HEK293T (cell line): ENCODE measurements at regions not wholly inside any gene's neighbourhood (a gene's known extent, or its start where the extent isn't known, plus 50 kb on each side); places are given as distances from the start of the nearest gene placed in this dataset.
"Not testable (repeated sequence)": the region's sequence is repeated elsewhere in the genome, so short reads cannot be mapped to it uniquely, and the experiment has no call there.

ENCODE experiments used
- CTCF ChIA-PET: fragments of 350-600 bp; formaldehyde crosslinking; extraction: SDS; loops from one replicate; lab custom pipeline; 2021; ENCODE audit warnings: antibody characterized with exemption, inconsistent platforms; lab: Yijun Ruan, JAX
- POLR2A ChIA-PET: fragments of 350-600 bp; formaldehyde crosslinking; extraction: SDS; loops from one replicate; lab custom pipeline; 2020; ENCODE audit warnings: antibody characterized with exemption, inconsistent platforms; lab: Yijun Ruan, JAX
- DNase-seq: peaks from one replicate; pipeline ENCODE4 v3.0.0; 2012; ENCODE audit warnings: mixed read lengths; ENCODE audit errors: extremely low spot score
- ARNT ChIP-seq: fragments of 450-650 bp; IDR thresholded peaks from 2 replicates; pipeline ENCODE4 v1.6.1; 2017; ENCODE audit warnings: mild to moderate bottlenecking
- BHLHE40 ChIP-seq: fragments of 450-650 bp; IDR thresholded peaks from 2 replicates; pipeline ENCODE4 v1.6.1; 2016; ENCODE audit warnings: mild to moderate bottlenecking, moderate library complexity, borderline replicate concordance
- CTBP1 ChIP-seq: fragments of 450-650 bp; IDR thresholded peaks from 2 replicates; pipeline ENCODE4 v1.6.1; 2016; ENCODE audit warnings: borderline replicate concordance
- ELF4 ChIP-seq: fragments of 450-650 bp; IDR thresholded peaks from 2 replicates; pipeline ENCODE4 v1.6.1; 2017; ENCODE audit warnings: antibody characterized with exemption
- FOXA1 ChIP-seq: fragments of 450-650 bp; IDR thresholded peaks from 2 replicates; pipeline ENCODE4 v1.6.1; 2016; ENCODE audit warnings: mild to moderate bottlenecking
- FOXK2 ChIP-seq: fragments of 450-650 bp; IDR thresholded peaks from 2 replicates; pipeline ENCODE4 v1.6.1; 2016; ENCODE audit warnings: mild to moderate bottlenecking
- FOXM1 ChIP-seq: fragments of 450-650 bp; IDR thresholded peaks from 2 replicates; pipeline ENCODE4 v1.6.1; 2017; ENCODE audit warnings: mild to moderate bottlenecking, borderline replicate concordance
- HDGF ChIP-seq: fragments of 450-650 bp; IDR thresholded peaks from 2 replicates; pipeline ENCODE4 v1.6.1; 2017; ENCODE audit warnings: antibody characterized with exemption, borderline replicate concordance
- L3MBTL2 ChIP-seq: fragments of 450-650 bp; conservative IDR thresholded peaks from 2 replicates; pipeline ENCODE4 v1.6.1; 2016; ENCODE audit warnings: mild to moderate bottlenecking
- LEF1 ChIP-seq: fragments of 450-650 bp; IDR thresholded peaks from 2 replicates; pipeline ENCODE4 v1.6.1; 2017; ENCODE audit warnings: mild to moderate bottlenecking, borderline replicate concordance
- NFRKB ChIP-seq: fragments of 450-650 bp; IDR thresholded peaks from 2 replicates; pipeline ENCODE4 v1.6.1; 2016; ENCODE audit warnings: mild to moderate bottlenecking, moderate library complexity
- PKNOX1 ChIP-seq: fragments of 450-650 bp; IDR thresholded peaks from 2 replicates; pipeline ENCODE4 v1.6.1; 2016
- SP1 ChIP-seq: fragments of 450-650 bp; IDR thresholded peaks from 2 replicates; pipeline ENCODE4 v1.6.1; 2017
- SUZ12 ChIP-seq: fragments of 450-650 bp; IDR thresholded peaks from 2 replicates; pipeline ENCODE4 v1.6.1; 2016; ENCODE audit warnings: mild to moderate bottlenecking
- TARDBP ChIP-seq: fragments of 450-650 bp; IDR thresholded peaks from 2 replicates; pipeline ENCODE4 v1.6.1; 2016
- ZNF384 ChIP-seq: fragments of 450-650 bp; IDR thresholded peaks from 2 replicates; pipeline ENCODE4 v1.6.1; 2016

DNA sequence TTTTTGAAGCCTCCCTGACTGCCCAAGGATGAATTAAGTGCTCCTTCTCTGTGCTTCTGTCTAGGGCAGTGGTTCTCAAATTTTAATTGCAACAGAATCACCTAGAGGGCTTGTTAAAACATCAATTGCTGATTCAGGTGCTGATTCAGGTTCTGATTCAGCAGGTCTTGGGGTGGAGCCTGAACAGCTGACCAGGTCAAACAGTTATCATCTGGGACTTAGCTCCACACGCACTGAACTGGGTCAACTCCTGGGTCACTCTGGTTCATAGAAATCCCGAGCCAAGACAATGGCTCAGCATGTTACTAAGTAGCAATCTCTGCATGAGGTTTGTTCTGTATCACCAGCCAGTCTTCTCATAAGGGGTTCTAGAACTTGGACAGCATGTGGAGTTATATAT is 192.3 kb downstream of the GJA1 start:
- ChIA-PET CTCF (no interaction called here), POLR2A (no interaction called here)
- DNase-seq: no peak

DNA sequence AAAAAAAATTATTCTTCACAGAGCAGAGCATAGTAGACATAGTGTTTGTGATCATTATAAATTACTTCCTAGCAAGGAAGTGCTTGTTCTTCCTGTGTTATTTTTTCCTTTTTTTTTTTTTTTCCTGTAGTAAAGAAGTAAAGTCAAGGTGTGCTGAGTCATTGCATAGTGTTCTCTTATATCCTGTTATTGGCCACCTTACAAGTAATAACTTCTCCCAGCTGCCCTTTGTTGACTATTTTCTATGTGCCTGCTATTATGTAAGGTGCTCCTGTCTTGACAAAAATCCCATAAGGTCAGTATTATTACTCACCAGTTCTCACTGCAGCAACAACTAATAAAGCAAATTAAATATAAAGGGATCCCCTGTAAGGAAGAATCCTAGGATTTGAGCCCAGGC is 195.3 kb downstream of the GJA1 start:
- ChIA-PET POLR2A (no interaction called here), CTCF (no interaction called here)
- no peak for DNase-seq
- no peak for TF ChIP-seq FOXM1
- no peak for TF ChIP-seq FOXA1
- no peak for TF ChIP-seq ELF4
- no peak for TF ChIP-seq ZNF384
- TF ChIP-seq NFRKB: no peak
- TF ChIP-seq CTBP1: no peak
- no peak for TF ChIP-seq SP1
- TF ChIP-seq ARNT: no peak
- TF ChIP-seq L3MBTL2: no peak
- TF ChIP-seq PKNOX1: no peak
- TF ChIP-seq TARDBP: no peak
- TF ChIP-seq HDGF: no peak
- no peak for TF ChIP-seq LEF1

More for the DNA sequence above, 192.3 kb downstream of the GJA1 start:
- TF ChIP-seq TARDBP: no peak

DNA sequence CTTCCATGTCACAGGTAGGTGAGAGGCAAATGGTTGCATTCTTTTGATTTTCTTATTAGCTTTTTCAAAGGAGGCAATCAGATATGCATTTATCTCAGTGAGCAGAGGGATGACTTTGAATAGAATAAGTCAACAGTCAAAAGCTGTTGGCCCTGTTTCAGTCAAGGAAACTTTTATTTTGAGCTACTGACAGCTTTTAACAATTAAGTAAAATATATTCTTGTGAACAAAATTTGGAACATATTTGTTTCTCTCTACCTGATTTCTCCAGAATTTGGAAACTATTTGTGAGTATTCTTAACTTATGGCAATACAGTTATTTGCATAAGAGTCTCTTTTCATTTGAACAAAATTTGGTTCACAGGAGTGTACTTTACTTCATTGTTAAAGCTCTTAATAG is 196.3 kb downstream of the GJA1 start:
- CTCF ChIA-PET, POLR2A ChIA-PET: not testable (repeated sequence)

GRCh38 chr6:121633309-121633708 is 197.9 kb downstream of the GJA1 start:
- ChIA-PET POLR2A (no interaction called here), CTCF (no interaction called here)
- TF ChIP-seq FOXA1: no peak
- no peak for TF ChIP-seq FOXK2
- no peak for TF ChIP-seq PKNOX1
- TF ChIP-seq L3MBTL2: no peak
- no peak for TF ChIP-seq SUZ12
- no peak for TF ChIP-seq TARDBP
- no peak for TF ChIP-seq LEF1
- no peak for DNase-seq

More for the DNA sequence above, 196.3 kb downstream of the GJA1 start:
- DNase-seq: not testable (repeated sequence)

GRCh38 chr6:121634586-121634985 is 199.1 kb downstream of the GJA1 start:
- DNase-seq, CTCF ChIA-PET, POLR2A ChIA-PET: not testable (repeated sequence)

GRCh38 chr6:121635355-121635754 is 199.9 kb downstream of the GJA1 start:
- ChIA-PET CTCF (no interaction called here), POLR2A (no interaction called here)
- no peak for DNase-seq
- no peak for TF ChIP-seq BHLHE40
- TF ChIP-seq ARNT: no peak
- no peak for TF ChIP-seq SUZ12
- TF ChIP-seq LEF1: no peak
- TF ChIP-seq L3MBTL2: no peak
- no peak for TF ChIP-seq HDGF
- no peak for TF ChIP-seq FOXA1
- no peak for TF ChIP-seq SP1
- TF ChIP-seq ZNF384: no peak
- no peak for TF ChIP-seq FOXK2
- TF ChIP-seq ELF4: no peak
- TF ChIP-seq FOXM1: no peak
- TF ChIP-seq PKNOX1: no peak
- no peak for TF ChIP-seq NFRKB
- TF ChIP-seq TARDBP: no peak
- no peak for TF ChIP-seq CTBP1

GRCh38 chr6:121636217-121636616 is 200.8 kb downstream of the GJA1 start:
- CTCF ChIA-PET: interaction anchor here (0.8 kb wide), 1 partner anchor 22 kb away, joined by 3 read pairs; no protein-coding TSS in a partner anchor
- DNase-seq, POLR2A ChIA-PET: not testable (repeated sequence)

DNA sequence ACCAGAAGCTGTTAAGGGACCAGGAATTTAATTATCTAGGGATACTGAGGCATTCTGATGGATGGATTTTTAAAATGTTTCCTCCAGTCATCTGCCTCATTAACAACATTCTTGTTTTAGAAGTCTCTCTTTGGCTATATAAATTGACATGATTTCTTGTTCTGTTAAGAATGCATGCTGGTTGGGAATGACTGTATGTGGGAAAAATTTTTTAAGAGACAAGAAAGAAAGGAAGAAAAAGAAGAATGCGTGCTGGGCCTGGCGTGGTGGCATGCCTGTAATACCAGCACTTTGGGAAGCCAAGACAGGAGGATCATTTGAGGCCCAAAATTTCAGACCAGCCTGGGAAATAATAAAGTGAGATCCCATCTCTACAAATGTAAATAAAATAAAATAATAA is 203.6 kb downstream of the GJA1 start:
- no peak for DNase-seq
- no peak for TF ChIP-seq FOXA1
- no peak for TF ChIP-seq HDGF
- TF ChIP-seq L3MBTL2: no peak
- TF ChIP-seq FOXK2: no peak
- no peak for TF ChIP-seq CTBP1
- TF ChIP-seq SP1: no peak
- no peak for TF ChIP-seq PKNOX1
- TF ChIP-seq SUZ12: no peak
- TF ChIP-seq ZNF384: no peak
- TF ChIP-seq BHLHE40: no peak
- no peak for TF ChIP-seq NFRKB
- no peak for TF ChIP-seq ARNT
- TF ChIP-seq FOXM1: no peak
- TF ChIP-seq ELF4: no peak
- no peak for TF ChIP-seq LEF1
- no peak for TF ChIP-seq TARDBP
- CTCF ChIA-PET: no interaction called here
- POLR2A ChIA-PET: no interaction called here
